ENCODE measurements at regions not wholly inside any gene's neighbourhood (a gene's known extent, or its start where the extent isn't known, plus 50 kb on each side); places are given as distances from the start of the nearest gene placed in this dataset.

GRCh38 chr9:87786876-87787275 is 61.0 kb downstream of the CTSL start:
- Histone ChIP-seq H3K9me2 (replicated peaks; ENCODE audit: insufficient read depth, low read length) (no peaks in the 10 kb centered on the region), H3K9me3 (ENCODE audit: insufficient read depth, low read length) (no peaks in the 10 kb centered on the region), H3K27ac (ENCODE audit: low read depth, low read length) (no peak overlapping the region), H2AFZ (ENCODE audit: low read depth, low read length, severe bottlenecking) (no peak overlapping the region), H3K36me3 (ENCODE audit: low read length) (no peaks in the 10 kb centered on the region), H3K9ac (ENCODE audit: low read length) (no peak overlapping the region), H3F3A (ENCODE audit: insufficient read depth) (no peaks in the 10 kb centered on the region), H3K27me3 (ENCODE audit: low read length) (no peaks in the 10 kb centered on the region), H3K4me2 (ENCODE audit: low read depth, low read length, poor library complexity, severe bottlenecking) (no peak overlapping the region), H3K79me2 (ENCODE audit: insufficient read depth, low read length) (no peaks in the 10 kb centered on the region), H3K4me3 (ENCODE audit: insufficient read depth, low read length, poor library complexity, severe bottlenecking) (no peak overlapping the region), H4K20me1 (ENCODE audit: low read depth, low read length) (no peaks in the 10 kb centered on the region)
- TF ChIP-seq EZH2phosphoT487 (conservative IDR thresholded peaks at IDR 0.05; ENCODE audit: low read length): no peak
- TF ChIP-seq CTCF (IDR thresholded peaks at IDR 0.05; ENCODE audit: insufficient read depth, low read length, poor library complexity, severe bottlenecking): no peak

GRCh38 chr9:87787735-87788134 is 61.8 kb downstream of the CTSL start:
- no peak overlapping the region for H3K9ac ChIP-seq (ENCODE audit: low read length)
- no peaks in the 10 kb centered on the region for H3K79me2 ChIP-seq (ENCODE audit: insufficient read depth, low read length)
- no peaks in the 10 kb centered on the region for H3K36me3 ChIP-seq (ENCODE audit: low read length)
- H3F3A ChIP-seq (ENCODE audit: insufficient read depth): no peaks in the 10 kb centered on the region
- no peak overlapping the region for H3K4me3 ChIP-seq (ENCODE audit: insufficient read depth, low read length, poor library complexity, severe bottlenecking)
- no peaks in the 10 kb centered on the region for H3K9me3 ChIP-seq (ENCODE audit: insufficient read depth, low read length)
- no peaks in the 10 kb centered on the region for H4K20me1 ChIP-seq (ENCODE audit: low read depth, low read length)
- no peaks in the 10 kb centered on the region for H3K27me3 ChIP-seq (ENCODE audit: low read length)
- no peaks in the 10 kb centered on the region for H3K9me2 ChIP-seq (replicated peaks; ENCODE audit: insufficient read depth, low read length)
- H3K4me2 ChIP-seq (ENCODE audit: low read depth, low read length, poor library complexity, severe bottlenecking): no peak overlapping the region
- no peak overlapping the region for H2AFZ ChIP-seq (ENCODE audit: low read depth, low read length, severe bottlenecking)
- no peak for TF ChIP-seq CTCF (IDR thresholded peaks at IDR 0.05; ENCODE audit: insufficient read depth, low read length, poor library complexity, severe bottlenecking)
- TF ChIP-seq EZH2phosphoT487 (conservative IDR thresholded peaks at IDR 0.05; ENCODE audit: low read length): no peak
- no peak overlapping the region for H3K27ac ChIP-seq (ENCODE audit: low read depth, low read length)

- Histone ChIP-seq H3K9me3 (ENCODE audit: insufficient read depth, low read length) (no peaks in the 10 kb centered on the region), H3K27ac (ENCODE audit: low read depth, low read length) (no peak overlapping the region)
These were observed 66.9 kb downstream of the CTSL start for GRCh38 chr9:87792831-87793288.

More at GRCh38 chr9:87792831-87793288, 66.9 kb downstream of the CTSL start:
- Histone ChIP-seq H2AFZ (ENCODE audit: low read depth, low read length, severe bottlenecking) (no peak overlapping the region), H3K4me2 (ENCODE audit: low read depth, low read length, poor library complexity, severe bottlenecking) (no peak overlapping the region), H3K4me3 (ENCODE audit: insufficient read depth, low read length, poor library complexity, severe bottlenecking) (no peak overlapping the region), H3K9me2 (replicated peaks; ENCODE audit: insufficient read depth, low read length) (no peaks in the 10 kb centered on the region), H4K20me1 (ENCODE audit: low read depth, low read length) (no peaks in the 10 kb centered on the region), H3K27me3 (ENCODE audit: low read length) (no peaks in the 10 kb centered on the region), H3K36me3 (ENCODE audit: low read length) (no peaks in the 10 kb centered on the region), H3K9ac (ENCODE audit: low read length) (no peak overlapping the region), H3F3A (ENCODE audit: insufficient read depth) (no peaks in the 10 kb centered on the region), H3K79me2 (ENCODE audit: insufficient read depth, low read length) (no peaks in the 10 kb centered on the region)
- TF ChIP-seq EZH2phosphoT487 (conservative IDR thresholded peaks at IDR 0.05; ENCODE audit: low read length) (no peak), CTCF (IDR thresholded peaks at IDR 0.05; ENCODE audit: insufficient read depth, low read length, poor library complexity, severe bottlenecking) (no peak)
